H9 (cell line): ENCODE measurements at regions not wholly inside any gene's neighbourhood (a gene's known extent, or its start where the extent isn't known, plus 50 kb on each side); places are given as distances from the start of the nearest gene placed in this dataset.
"Not testable (repeated sequence)": the region's sequence is repeated elsewhere in the genome, so short reads cannot be mapped to it uniquely, and the experiment has no call there.

Source experiments
- DNase-seq: peaks from one replicate; pipeline ENCODE4 v3.0.0-alpha.2; 2017
- H2AFZ ChIP-seq: one replicate; pipeline ENCODE4 v1.6.1; 2013; ENCODE audit warnings: mild to moderate bottlenecking, low read length, control low read depth, moderate library complexity
- H2AK5ac ChIP-seq: 2 replicates; pipeline ENCODE4 v1.6.1; 2013; ENCODE audit warnings: low read length, control low read depth, mixed read lengths; ENCODE audit not compliant: insufficient read length
- H2BK120ac ChIP-seq: one replicate; pipeline ENCODE4 v1.6.1; 2013; ENCODE audit warnings: low read depth, mild to moderate bottlenecking, low read length, control low read depth, inconsistent platforms; ENCODE audit not compliant: poor library complexity, severe bottlenecking
- H2BK12ac ChIP-seq: 2 replicates; pipeline ENCODE4 v1.6.1; 2013; ENCODE audit warnings: low read length, control low read depth, mixed read lengths, low read depth; ENCODE audit not compliant: insufficient read length
- H2BK15ac ChIP-seq: 2 replicates; pipeline ENCODE4 v1.6.1; 2013; ENCODE audit warnings: low read depth, low read length, control low read depth
- H2BK20ac ChIP-seq: one replicate; pipeline ENCODE4 v1.6.1; 2013; ENCODE audit warnings: low read depth, mild to moderate bottlenecking, low read length, control low read depth, inconsistent platforms; ENCODE audit not compliant: poor library complexity, severe bottlenecking
- H2BK5ac ChIP-seq: 2 replicates; pipeline ENCODE4 v1.6.1; 2013; ENCODE audit warnings: low read length, control low read depth, mixed read lengths; ENCODE audit not compliant: insufficient read length
- H3K14ac ChIP-seq: 2 replicates; pipeline ENCODE4 v1.6.1; 2013; ENCODE audit warnings: low read length, control low read depth; ENCODE audit not compliant: insufficient read depth
- H3K18ac ChIP-seq: 2 replicates; pipeline ENCODE4 v1.6.1; 2013; ENCODE audit warnings: low read depth, mild to moderate bottlenecking, mixed read lengths, low read length, control low read depth; ENCODE audit not compliant: insufficient read length
- H3K23ac ChIP-seq: 2 replicates; pipeline ENCODE4 v1.6.1; 2013; ENCODE audit warnings: low read length, control low read depth, mixed read lengths, low read depth; ENCODE audit not compliant: insufficient read length
- H3K23me2 ChIP-seq: 2 replicates; pipeline ENCODE4 v1.6.1; 2013; ENCODE audit warnings: low read depth, mild to moderate bottlenecking, mixed read lengths, low read length, control low read depth; ENCODE audit not compliant: insufficient read length, poor library complexity, severe bottlenecking
- H3K27ac ChIP-seq: 2 replicates; pipeline ENCODE4 v1.5.1; 2013; ENCODE audit warnings: low read length, control low read depth, mixed read lengths, low read depth; ENCODE audit not compliant: insufficient read length
- H3K27me3 ChIP-seq: 2 replicates; pipeline ENCODE4 v1.6.1; 2013; ENCODE audit warnings: low read length, control low read depth, inconsistent platforms; ENCODE audit not compliant: insufficient read depth
- H3K4ac ChIP-seq: 2 replicates; pipeline ENCODE4 v1.6.1; 2013; ENCODE audit warnings: low read depth, mild to moderate bottlenecking, control low read depth, inconsistent platforms, low read length, moderate library complexity
- H3K4me1 ChIP-seq: 2 replicates; pipeline ENCODE4 v1.6.1; 2013; ENCODE audit warnings: low read length, control low read depth, inconsistent platforms; ENCODE audit not compliant: insufficient read depth
- H3K4me2 ChIP-seq: 2 replicates; pipeline ENCODE4 v1.6.1; 2013; ENCODE audit warnings: low read length, control low read depth, mixed read lengths; ENCODE audit not compliant: insufficient read length, insufficient read depth
- H3K56ac ChIP-seq: 2 replicates; pipeline ENCODE4 v1.6.1; 2013; ENCODE audit warnings: low read depth, mild to moderate bottlenecking, mixed read lengths, low read length, control low read depth; ENCODE audit not compliant: insufficient read length
- H3K79me1 ChIP-seq: 2 replicates; pipeline ENCODE4 v1.6.1; 2013; ENCODE audit warnings: low read depth, mild to moderate bottlenecking, moderate library complexity, low read length, control low read depth, inconsistent platforms; ENCODE audit not compliant: insufficient read depth, poor library complexity, severe bottlenecking
- H3K79me2 ChIP-seq: 2 replicates; pipeline ENCODE4 v1.6.1; 2013; ENCODE audit warnings: low read length, control low read depth, inconsistent platforms; ENCODE audit not compliant: insufficient read depth
- H3K9ac ChIP-seq: 2 replicates; pipeline ENCODE4 v1.6.1; 2013; ENCODE audit warnings: low read length, control low read depth, mixed read lengths; ENCODE audit not compliant: insufficient read length; ENCODE audit errors: extremely low read depth
- H3K9me3 ChIP-seq: one replicate; pipeline ENCODE4 v1.6.1; 2013; ENCODE audit warnings: low read depth, low read length, inconsistent platforms; ENCODE audit not compliant: control insufficient read depth
- H3T11ph ChIP-seq: one replicate; pipeline ENCODE4 v1.6.1; 2013; ENCODE audit warnings: mild to moderate bottlenecking, low read length, control low read depth, inconsistent platforms
- H4K20me1 ChIP-seq: one replicate; pipeline ENCODE4 v1.6.1; 2013; ENCODE audit not compliant: control insufficient read depth, insufficient read length, insufficient read depth
- H4K5ac ChIP-seq: 2 replicates; pipeline ENCODE4 v1.6.1; 2013; ENCODE audit warnings: low read depth, mild to moderate bottlenecking, mixed read lengths, low read length, control low read depth; ENCODE audit not compliant: insufficient read length
- H4K8ac ChIP-seq: replicated peaks from 2 replicates; pipeline ENCODE4 v1.6.1; 2013; ENCODE audit warnings: low read length, control low read depth, mixed read lengths, low read depth; ENCODE audit not compliant: insufficient read length
- H4K91ac ChIP-seq: 2 replicates; pipeline ENCODE4 v1.6.1; 2013; ENCODE audit warnings: low read depth, mild to moderate bottlenecking, moderate library complexity, mixed read lengths, low read length, control low read depth; ENCODE audit not compliant: insufficient read length
- H3K27ac Mint-ChIP-seq, 3 experiments: 2 replicates in 2 of 3; 3 replicates in 1 of 3; pipeline ENCODE4 v1.8.0; 2020 to 2021; ENCODE audit warnings: mixed read lengths in 3 of 3, mild to moderate bottlenecking in 1 of 3, moderate library complexity in 1 of 3
- H3K27me3 Mint-ChIP-seq: 2 replicates; pipeline ENCODE4 v1.8.0; 2021; ENCODE audit warnings: low read depth, mild to moderate bottlenecking, moderate library complexity, mixed read lengths
- H3K36me3 Mint-ChIP-seq, 3 experiments: 2 replicates in 2 of 3; 3 replicates in 1 of 3; pipeline ENCODE4 v1.8.0; 2020 to 2021; ENCODE audit warnings: low read depth in 3 of 3, mixed read lengths in 3 of 3; ENCODE audit not compliant: insufficient read depth in 1 of 3
- H3K4me1 Mint-ChIP-seq, 2 experiments: 2 replicates each; pipeline ENCODE4 v1.8.0; 2020; ENCODE audit warnings: mixed read lengths in 2 of 2
- H3K4me3 Mint-ChIP-seq, 2 experiments: 2 replicates in 1 of 2; 3 replicates in 1 of 2; pipeline ENCODE4 v1.8.0; 2020 to 2021; ENCODE audit warnings: mild to moderate bottlenecking in 2 of 2, mixed read lengths in 2 of 2, moderate library complexity in 1 of 2
- H3K9me3 Mint-ChIP-seq, 2 experiments: 2 replicates in 1 of 2; 3 replicates in 1 of 2; pipeline ENCODE4 v1.8.0; 2020; ENCODE audit warnings: mild to moderate bottlenecking in 2 of 2, mixed read lengths in 2 of 2, moderate library complexity in 1 of 2
- WGBS: extraction: QIAGEN DNeasy Blood & Tissue Kit; methylation state at CpG from one replicate; pipeline ENCODE4 v1.1.7; 2013; ENCODE audit warnings: missing lambda C conversion rate, low lambda C conversion rate, mixed read lengths; ENCODE audit not compliant: insufficient read length; ENCODE audit errors: extremely low coverage; 5-methylcytosine and 5-hydroxymethylcytosine counted together

DNA sequence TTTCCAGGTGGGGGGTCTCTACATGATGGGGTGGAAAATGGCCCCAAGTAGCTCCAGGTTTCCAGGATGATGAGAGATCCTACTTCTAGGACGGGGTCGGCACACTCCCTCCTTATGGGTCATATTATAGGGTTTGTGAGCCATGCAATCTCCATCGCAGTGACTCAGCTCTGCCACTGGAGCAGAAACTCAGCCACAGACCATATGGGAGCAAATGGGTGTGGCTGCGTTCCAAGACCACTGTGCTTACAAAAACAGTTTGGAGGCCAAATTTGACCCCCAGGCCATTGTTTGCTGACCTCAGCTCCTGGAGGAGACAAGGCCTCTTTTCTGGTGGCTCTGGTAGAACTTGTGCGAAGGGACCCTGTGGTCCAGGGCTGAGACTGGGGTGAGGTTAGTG is 92.7 kb upstream of the CRYM start:
- H4K8ac ChIP-seq, H3K56ac ChIP-seq, H3K27me3 ChIP-seq, H3K4me2 ChIP-seq, H2BK20ac ChIP-seq, H2BK12ac ChIP-seq, H4K5ac ChIP-seq, H3K18ac ChIP-seq, H3K9me3 ChIP-seq, H4K91ac ChIP-seq, H3K27me3 Mint-ChIP-seq, H3T11ph ChIP-seq, H2AFZ ChIP-seq, H2BK120ac ChIP-seq, H3K9me3 Mint-ChIP-seq, H4K20me1 ChIP-seq, H3K79me1 ChIP-seq, H3K9ac ChIP-seq, H3K14ac ChIP-seq, H3K4me1 ChIP-seq, H3K36me3 Mint-ChIP-seq, H2BK5ac ChIP-seq, H3K23me2 ChIP-seq, H3K4ac ChIP-seq, H3K79me2 ChIP-seq, H2AK5ac ChIP-seq, H2BK15ac ChIP-seq, H3K4me3 Mint-ChIP-seq, H3K27ac ChIP-seq, H3K27ac Mint-ChIP-seq, H3K23ac ChIP-seq, DNase-seq: not testable (repeated sequence)
- no CpG with 5 or more reads among the region's 5 CpGs for WGBS
- H3K4me1 Mint-ChIP-seq: peaks cover 9 to 13% of the 10 kb centered on the region in 2 experiments

DNA sequence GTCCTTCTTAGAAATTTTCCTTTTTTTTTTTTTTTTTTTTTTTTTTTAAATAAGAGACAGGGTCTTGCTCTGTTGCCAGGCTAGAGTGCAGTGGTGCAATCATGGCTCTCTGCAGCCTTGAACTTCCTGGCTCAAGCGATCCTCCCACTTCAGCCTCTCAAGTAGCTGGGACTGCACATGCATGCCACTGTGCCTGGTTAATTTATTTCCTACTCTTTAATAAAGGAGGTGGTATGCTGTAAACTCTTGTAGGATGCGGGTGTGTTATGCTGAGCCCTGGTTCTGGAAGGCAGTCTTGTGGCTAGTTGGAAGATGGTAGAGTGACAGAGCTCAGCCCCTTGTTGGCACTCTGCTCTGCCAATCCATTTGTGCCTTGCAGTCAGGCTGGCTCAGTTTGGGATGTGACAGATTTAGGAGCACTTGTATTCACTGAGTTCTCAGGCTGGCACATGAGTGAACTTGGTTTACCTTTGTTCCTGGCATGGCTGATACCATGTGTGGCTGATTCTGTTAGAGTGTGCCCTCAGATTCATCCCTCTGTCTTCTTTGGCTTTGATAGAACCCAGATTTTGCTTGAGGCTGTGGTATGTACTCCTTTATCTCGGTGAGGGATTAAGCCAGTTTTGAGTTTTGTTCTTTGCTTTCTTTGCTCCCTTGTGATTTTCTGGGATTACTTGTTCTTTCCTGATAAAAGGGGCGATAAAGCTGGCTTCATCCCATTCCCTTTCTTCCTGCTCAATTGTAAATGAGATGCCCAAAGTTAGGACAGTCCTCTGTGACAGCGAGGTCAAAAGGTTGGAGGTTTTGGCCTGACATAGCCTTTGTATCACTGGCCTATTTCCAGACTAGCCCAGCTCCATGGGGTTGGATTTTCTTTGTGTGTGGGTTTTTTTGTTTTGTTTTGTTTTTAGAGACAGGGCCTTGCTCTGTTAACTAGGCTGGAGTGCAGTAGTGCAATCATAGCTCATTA is 91.2 kb upstream of the CRYM start:
- not testable (repeated sequence) for H3K56ac ChIP-seq, H3K9ac ChIP-seq, H3K14ac ChIP-seq, H4K20me1 ChIP-seq, H3K9me3 Mint-ChIP-seq, H3K4me2 ChIP-seq, H3T11ph ChIP-seq, H4K5ac ChIP-seq, H4K8ac ChIP-seq, H3K27me3 ChIP-seq, H3K23ac ChIP-seq, H3K4ac ChIP-seq, H3K4me1 ChIP-seq, H3K27ac ChIP-seq, H3K79me1 ChIP-seq, DNase-seq, H4K91ac ChIP-seq, H2BK5ac ChIP-seq, H3K23me2 ChIP-seq, H3K27ac Mint-ChIP-seq, H2AFZ ChIP-seq, H3K18ac ChIP-seq, H3K79me2 ChIP-seq, H3K36me3 Mint-ChIP-seq, H3K4me3 Mint-ChIP-seq, H2BK120ac ChIP-seq, H2BK15ac ChIP-seq, H3K27me3 Mint-ChIP-seq, H2AK5ac ChIP-seq, H2BK20ac ChIP-seq, H3K9me3 ChIP-seq, H2BK12ac ChIP-seq
- no CpG with 5 or more reads among the region's 5 CpGs for WGBS
- H3K4me1 Mint-ChIP-seq: peaks cover 9 to 13% of the 10 kb centered on the region in 2 experiments
